ENCODE measurements at regions not wholly inside any gene's neighbourhood (a gene's known extent, or its start where the extent isn't known, plus 50 kb on each side); places are given as distances from the start of the nearest gene placed in this dataset.
A peak's percentile ranks its signal among the peaks of the same experiment; 100 is the strongest.
"Not testable (repeated sequence)": the region's sequence is repeated elsewhere in the genome, so short reads cannot be mapped to it uniquely, and the experiment has no call there.

DNA sequence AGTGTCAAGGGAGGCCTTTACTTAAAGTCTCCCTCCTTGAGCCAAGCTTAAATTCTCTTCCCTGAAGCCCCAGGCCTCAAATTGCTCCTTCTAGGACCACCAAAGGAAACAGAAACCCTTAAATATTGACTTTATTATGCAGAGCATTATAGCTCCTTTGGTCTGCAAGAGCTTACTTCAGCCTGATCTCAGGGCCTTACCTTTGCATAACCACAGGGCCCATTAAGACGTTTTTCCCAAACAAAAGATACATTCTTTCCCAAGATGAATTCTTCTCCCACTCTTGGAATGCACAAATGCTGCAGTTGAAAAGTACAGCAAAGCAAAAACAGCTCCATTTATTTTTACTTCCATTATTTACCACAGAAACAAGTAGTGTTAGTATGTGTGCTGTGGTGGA is 130.8 kb downstream of the B3GNT2 start:
- no peak for DNase-seq

DNA sequence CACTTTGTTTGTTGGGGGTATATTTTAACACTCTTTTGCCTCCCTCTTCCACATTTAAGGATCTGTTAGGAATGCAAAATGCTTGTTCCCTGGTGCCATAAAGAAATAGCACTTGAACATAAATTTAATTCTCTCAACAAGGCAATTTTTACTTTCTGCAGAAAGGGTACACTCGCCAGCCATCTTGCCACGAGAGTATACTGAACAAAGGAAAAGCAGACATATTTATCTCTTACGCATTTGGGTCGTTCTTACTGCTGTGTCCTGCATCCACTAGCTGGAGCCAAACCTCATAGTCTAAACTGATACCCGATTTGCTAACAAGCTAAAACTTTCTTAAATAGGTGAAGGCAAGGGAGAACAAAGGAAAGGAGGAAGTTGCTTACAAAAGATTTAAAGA is 129.5 kb downstream of the B3GNT2 start:
- peak; percentile 31 for DNase-seq

DNA sequence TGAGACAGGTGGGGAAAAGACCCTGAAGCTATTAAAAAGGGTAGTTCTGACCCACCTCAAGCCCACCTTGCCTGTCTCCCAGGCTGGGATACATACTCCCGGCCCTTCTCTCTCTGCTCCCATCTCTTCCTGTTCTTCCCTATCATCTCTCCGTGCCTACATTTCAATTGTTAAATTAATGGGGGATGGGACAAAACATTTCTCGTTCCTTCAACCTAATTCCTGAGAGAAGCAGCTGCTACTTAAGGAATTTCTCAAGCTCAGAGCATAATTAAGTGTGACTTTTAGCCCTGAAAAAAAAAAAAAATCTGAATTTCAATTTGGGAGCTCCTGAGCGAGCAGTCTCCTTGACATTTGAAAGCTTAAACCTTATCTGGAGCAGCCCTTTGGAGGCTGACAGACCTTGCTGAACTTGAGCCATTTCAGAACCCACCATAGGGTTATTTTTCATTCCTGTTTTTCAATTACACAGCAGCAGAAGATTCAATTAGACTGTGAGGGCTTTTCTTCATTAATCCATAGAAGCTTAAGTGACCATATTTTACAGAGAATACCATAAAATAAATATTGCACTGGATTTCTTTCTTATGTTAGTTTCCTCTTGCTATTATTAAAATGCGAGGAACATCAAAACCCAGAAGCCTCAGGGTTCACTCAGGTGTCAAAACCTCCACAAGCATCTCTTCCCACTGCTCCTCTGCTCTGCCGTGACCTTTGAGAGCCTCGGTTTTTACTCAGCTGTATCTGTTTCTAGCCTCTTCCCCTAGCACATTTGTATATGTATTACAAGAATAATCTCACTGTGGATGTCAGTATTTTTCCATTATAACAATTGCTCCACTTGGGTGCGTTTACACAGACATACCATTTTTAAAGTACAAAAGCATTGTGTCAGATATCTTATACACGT is 125.7 kb downstream of the B3GNT2 start:
- no peak for DNase-seq

DNA sequence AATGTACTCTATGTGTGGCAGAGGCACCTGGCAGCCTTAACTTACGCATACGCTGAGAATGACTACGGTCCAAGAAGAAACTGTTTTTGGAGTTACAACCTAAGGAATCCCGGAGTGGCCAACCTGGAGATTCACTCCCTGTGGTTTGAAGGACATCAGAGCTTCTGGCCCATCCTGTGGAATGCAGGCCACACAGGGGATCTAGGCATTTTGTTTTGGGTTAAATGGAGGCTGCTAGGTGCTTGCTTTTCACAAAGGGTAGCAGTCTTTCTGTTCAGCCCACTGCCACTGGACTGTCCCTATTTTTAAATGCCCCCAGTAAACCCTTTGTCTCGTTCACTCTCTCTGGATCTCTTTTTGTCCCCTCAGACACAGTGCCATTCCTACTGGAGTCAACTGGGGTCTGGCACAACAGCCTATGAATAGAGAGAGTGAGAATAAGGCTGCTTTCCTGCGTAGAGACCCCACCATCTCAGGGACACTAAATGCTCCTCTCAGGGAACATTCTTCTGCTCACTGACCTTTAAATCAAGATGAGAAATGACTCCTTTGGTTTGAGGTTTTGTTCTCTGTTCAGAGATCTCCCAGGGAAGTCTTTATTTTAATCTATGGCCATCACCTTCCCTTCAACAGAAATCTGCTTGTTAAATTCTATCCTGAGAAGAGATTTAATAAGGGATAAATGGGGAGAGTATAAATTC is 124.9 kb downstream of the B3GNT2 start:
- DNase-seq: no peak

DNA sequence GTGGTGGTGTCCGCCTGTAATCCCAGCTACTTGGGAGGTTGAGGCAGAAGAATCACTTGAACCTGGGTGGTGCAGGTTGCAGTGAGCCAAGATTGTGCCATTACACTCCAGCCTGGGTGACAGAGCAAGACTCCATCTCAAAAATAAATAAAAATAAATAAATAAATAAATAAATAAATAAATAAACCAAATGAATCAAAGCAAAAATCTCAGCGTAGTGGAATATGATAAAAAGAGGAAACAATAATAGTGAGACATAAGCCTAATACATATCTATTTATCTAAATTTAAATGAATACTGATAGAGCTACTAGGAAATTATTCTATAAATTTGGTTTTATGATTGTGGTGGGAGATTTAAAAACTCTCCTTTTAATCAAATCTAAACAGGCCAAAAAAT is 124.2 kb downstream of the B3GNT2 start:
- not testable (repeated sequence) for DNase-seq

DNA sequence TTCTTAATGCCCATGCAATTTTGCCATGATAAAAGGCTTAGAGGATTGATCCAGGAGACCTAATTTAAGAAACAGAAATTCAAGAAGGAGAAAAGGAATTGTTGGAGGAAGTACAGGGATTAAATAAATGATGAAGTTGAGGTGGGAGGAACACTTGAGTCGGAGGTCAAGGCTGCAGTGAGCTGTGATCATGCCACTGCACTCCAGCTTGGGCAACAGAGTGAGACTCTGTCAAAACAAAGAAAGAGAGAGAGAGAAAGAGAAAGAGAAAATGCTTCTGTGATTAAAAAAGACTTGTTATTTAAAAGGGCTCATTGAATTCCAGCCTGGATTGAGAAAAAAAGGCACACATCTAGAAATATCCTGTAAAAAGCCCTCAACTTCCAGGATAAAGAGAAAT is 123.2 kb downstream of the B3GNT2 start:
- DNase-seq: no peak

DNA sequence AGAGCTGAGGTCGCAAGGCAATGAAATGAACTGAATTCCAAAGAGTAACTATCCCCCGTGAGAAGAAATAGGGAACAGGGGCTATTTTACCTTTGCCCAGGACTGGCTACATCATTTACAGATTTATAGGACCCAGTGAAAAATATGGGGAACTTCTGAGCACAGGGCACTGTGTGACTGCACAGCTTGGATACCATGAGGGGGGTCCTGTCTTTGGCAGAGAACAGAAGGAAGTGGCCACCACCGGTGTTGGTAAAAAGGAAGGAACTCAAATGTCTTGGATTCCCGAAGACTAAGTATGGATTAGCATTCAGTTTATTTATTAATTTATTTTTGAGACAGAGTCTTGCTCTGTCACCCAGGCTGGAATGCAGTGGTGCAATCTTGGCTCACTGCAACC is 119.6 kb downstream of the B3GNT2 start:
- DNase-seq: no peak

DNA sequence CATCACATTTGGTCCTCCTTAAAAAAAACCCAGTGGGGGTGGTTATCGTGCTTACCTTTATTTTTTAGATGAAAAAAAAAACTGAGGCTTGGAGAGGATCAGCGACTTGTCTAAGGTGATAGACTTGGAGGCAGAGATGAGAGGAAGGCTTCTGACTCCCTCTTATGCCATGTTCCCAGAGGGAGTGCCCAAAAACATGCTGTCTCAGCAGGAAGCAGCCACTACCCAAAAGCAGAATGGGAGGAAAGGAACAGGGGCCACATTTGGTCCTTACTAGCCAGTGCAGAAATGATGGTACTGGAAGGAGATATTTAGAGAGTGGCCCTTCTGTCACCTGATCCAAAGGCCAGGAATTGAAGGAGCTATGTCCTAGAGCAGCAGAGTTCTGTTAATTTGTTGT is 118.4 kb downstream of the B3GNT2 start:
- DNase-seq: no peak

DNA sequence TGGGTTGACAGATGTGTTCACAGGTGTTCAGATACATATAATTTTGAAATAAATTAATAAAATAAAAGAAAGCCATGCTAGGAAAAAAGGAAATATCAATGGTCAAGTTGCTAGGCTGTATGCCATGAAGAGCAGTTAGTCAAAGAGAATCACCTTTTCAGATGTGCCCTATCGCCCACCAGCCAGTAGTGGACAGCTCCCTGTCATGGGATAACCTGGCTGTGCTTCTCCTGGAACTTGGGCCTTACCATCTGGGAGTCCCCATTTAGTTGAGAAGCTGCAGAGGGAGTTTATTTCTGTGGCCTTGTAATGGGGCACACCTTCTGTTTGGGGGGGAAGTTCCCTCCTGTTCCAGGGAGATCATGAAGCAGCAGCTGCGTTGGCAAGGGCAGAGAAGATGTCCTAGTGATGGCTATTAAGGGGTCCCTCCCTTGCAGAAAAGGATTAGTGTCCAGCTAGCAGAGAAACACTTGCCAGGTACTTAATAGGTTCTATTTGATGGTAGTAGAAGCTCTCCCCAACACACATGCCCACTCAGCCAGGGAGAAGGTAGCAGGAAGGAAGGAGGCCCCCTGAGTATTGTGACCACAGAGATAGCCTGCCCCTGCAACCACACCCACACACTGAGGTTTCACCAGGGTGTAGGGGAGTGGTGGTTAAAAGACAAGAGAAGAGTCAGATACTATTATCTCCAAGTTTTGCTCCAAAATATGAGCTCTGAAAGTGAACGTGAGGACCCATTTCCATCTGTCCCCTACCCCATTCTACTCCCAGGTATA is 117.7 kb downstream of the B3GNT2 start:
- DNase-seq: peak; percentile 26

DNA sequence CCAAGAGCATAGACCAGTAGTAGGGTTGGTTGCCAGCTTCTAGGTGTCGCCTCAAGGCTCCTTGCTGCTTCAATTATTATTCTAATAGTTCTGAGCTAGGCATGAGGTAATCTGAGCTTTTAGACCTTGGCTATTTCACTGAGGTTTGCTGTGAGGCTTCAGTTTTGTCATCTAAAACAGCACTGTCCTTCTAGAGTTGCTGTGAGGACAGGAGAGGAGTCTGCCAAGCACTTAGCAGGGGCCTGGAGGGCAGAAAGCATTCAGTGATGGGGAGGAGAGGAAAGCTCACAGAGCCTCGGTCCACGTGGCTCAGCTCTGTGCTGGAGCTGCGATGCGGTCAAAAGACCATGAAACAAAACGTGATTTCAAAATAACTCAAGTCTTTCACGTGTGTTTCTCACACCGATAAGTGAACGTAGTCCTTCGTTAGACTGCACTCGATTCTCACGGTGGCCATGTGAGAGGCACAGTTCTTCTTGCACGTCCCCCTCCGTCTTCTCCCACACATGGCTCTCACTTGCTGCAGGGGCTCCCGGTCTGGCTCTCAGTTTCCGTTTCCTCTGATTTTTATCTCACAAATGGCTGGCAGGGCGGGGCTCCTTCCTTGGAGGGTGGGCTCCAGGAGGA is 113.7 kb downstream of the B3GNT2 start:
- DNase-seq: peak; percentile 76

DNA sequence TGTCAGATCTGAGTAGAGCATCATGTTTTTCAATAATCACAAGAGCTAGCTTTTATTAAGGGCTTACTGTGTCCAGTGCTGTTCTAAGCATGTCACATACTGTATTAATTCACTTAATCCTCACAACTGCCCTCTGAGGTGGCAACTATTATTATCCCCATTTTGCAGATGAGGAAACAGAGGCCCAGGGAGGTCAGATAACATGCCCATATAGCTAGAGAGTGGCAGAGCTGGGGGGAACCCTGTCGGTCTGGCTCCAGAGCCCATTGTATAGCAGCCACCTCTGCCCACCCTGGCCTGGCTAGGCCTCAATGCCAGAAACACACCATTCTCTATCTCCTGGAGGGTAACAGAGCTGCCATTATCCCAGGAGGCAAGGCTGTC is 113.2 kb downstream of the B3GNT2 start:
- no peak for DNase-seq

DNA sequence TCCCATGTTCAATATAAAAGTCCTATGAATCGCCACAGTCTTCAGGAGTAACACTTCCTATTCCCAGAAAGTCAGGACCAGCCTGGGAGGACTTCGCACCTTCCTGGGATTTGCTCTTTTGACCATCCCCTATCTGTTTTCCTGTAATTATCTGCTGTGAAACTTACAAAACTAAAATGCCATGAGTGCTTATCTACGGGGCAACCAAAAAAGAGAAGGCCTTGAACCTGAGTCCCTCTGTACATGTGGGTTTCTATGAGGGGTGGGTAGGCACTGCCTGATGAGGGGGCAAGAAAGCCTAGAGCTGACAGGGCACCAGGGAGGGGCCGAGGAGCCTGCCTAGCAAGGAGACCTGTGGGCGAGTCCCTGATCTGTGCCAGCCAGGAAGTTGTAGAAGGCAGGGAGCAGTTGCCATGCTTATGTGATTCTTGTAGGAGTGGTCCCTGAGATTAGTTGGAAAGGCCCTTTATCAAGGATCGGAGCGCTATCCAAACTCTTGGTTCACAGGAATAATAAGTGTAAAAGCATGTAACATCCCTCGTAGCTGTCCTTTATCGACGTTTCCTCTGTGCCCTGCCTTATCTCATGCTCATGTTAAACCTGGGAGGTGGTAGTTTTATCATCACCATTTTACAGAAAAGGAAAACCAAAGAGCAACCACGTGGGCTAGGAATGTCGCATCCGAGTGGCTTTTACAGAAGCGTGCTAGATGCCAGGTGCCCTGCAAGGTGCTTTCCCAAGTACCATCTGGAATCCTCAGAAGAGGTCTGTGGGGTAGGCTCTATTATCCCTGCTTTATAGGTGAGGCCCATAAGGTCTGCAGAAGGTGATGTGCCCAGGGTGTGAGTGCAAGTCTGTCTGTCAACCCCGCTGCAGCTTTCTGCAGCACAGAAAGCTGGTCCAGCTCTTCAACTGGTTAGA is 111.8 kb downstream of the B3GNT2 start:
- no peak for DNase-seq

DNA sequence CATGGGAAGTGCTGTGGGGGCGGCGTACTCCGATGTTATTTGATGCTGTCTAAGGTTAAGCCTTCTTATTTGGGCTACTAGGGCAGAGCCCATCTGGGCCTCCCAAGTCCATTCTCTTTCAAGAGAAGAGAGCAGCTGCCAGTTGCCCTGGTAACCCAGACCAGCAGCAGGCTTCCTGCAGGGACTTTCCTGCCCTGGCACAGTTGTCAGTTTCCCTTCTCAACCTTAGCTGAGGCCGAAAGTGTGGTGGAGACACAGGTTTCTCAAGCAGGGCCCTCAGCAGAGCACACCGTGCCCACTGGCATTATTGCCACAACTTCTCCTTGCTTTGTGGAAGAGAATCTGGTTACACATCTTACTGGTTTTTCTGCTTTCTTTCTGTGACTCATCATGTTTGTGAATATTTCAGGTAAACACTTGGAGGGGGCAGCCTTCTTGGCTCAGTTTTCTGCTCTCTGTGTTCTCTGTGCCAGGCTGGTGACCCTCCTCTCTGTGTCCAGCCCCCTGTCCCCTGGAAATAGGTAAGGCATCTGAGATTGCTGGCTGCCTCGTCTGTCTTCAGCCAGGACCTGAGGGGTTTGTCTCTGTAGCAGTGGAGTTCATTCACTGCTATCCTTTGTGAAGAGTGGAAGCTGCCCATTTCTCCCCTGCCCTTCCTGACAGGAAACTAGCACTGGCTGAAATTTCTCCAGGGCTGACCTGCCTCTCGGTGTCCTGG is 111.0 kb downstream of the B3GNT2 start:
- peak; percentile 34 for DNase-seq

DNA sequence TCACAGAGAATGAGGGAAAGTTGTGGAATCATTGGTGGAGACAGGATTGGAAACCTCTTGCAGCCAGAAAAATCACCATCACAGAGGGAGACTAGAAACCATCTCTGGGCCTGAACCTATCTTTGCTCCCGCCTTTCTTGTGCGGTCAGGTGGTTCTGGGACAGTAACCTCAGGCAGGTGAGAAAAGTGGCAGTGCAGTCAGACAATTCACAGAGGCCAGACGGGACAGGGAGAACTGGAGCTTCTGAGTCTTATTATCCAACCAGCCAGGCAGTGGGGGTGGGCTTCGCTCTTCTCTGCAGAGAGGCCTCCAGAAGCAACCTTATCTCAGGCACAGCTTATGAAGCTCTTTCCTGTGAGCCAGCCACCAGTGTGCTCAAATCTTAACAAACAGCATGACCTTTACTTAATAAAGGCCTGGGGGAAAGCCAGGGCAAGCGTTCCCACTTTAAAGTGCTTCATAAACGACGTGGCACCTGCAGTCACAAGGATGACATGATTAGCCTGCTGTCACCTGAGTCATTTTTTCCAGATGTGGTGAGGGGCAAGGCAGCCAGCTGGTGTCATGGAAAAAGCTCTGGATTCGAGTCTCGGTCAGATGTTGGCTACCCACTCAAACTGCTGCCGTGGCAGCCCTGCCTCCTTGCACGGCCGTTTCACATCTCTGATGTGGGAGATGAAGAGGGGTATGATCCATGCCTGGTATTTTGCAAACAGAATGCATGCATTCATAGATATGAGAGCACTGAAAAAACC is 109.7 kb downstream of the B3GNT2 start:
- peak; percentile 72 for DNase-seq

DNA sequence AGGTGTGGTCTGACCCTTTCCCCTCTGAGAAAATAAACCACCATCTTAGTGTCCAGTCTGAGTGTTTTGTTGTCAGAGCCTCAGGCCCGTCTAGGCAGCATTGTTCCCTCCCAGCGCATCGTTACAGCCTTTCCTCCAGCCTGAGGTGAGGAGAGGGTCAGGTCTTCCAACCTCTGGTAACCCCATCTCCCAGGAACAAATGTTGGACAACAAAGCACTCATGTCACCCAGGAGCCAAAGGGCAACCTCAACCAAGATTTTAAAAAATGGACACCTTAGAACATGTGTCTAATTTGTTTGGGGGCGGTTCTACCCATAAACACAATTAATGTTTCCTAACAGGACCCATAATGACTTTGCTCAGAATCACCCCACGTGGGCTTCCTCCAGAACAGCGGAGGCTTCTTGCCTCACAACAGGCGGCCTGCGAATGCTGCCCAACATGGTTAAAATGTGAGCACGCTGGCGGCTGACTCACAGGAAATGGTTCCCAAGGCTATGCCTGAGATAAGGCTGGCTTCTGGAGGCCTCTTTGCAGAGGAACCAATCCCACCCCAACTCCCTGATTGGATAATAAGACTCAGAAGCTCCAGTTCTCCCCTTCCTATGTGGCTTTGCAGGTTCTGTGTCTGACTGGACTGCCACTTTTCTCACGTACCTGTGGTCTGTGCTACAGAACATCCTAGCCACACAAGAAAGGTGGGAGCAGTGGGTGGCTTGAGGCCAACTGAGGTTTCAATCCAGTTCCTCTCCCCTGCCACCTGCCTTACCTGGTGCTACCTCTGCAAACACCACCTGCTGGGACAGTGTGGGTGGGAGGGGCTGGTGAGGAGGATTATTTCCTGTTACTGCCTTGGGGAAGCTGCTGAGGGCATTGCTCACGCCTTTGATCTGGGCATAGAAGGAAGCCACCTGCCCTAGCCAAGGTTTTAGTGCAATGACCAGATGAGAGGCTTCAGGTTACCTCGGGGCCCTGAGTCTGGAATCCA is 108.8 kb downstream of the B3GNT2 start:
- DNase-seq: peak; percentile 97

DNA sequence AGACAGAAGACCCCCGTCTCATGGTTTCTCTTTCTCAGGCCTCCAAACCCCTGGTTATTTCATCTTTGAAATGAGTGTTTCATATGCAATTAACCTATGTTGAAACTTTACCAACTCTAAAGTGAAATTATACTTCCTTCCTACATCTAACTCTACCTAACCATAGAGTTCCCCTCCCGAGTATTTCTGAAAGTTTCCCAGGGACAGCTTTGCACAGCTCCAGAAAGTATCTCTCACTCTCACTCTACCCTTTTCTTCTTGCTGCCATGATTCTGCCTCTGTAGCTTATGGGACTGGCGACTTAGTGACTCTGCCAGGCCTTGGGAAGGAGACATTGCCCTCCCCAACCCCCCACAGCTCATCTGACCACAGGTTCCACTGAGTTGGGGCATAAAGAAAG is 107.9 kb downstream of the B3GNT2 start:
- peak; percentile 75 for DNase-seq

DNA sequence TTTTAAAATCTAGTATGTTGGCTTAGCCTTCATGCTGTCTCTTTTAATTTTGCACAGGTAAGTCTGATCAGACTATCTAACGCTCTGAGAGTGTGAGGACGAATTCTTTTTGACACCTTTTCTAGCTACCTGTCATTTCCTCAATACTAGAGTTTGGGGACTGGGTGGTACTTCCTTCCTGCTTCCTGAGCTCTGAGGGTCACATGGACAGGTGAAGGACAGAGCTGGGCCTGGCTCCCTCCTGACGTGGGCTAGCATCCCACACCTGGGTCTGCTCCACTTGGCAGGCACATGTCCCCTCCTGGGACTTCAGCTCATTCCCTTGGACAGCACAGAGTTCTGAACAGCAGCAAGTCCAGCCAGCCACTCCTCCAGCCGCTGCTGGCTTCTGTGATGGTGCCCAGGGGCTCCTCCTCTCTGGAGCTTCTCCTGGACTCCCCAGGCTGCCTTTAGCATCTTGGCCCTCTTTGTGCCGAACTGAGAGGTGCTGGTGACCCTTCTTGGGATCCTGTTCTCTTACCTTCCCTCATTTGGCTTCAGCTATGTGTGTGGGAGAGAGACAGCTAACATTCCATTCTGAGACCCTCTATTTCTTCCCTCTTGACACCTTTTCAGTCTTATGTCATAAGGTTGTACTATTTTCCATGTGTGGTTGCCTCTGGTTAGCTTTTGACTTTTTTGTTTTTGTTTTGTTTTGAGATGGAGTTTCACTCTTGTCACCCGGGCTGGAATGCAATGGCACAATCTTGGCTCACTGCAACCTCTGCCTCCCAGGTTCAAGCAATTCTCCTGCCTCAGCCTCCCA is 106.9 kb downstream of the B3GNT2 start:
- no peak for DNase-seq

DNA sequence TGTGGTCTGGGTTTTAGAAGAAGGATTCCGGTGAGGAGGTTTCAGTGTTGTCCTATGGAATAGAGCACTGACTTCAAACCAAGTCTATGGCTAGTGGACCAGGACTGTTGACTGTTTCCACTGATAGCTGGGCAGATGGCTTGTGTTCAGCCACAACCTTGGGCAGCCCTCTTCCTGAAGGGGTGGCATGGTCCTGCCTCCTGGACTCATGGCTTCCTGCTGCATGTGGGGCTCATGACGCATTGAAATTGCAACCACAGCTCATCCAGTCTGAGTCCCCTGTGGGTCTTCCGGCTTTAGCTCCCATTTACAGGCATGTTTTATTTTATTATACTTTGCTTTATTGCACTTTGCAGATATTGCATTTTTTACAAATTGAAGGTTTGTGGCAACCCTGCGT is 105.0 kb downstream of the B3GNT2 start:
- peak; percentile 38 for DNase-seq

Data from GF-D8 (cell line).